Myocyte (in vitro differentiated cells): ENCODE measurements at regions not wholly inside any gene's neighbourhood (a gene's known extent, or its start where the extent isn't known, plus 50 kb on each side); places are given as distances from the start of the nearest gene placed in this dataset.

Experiments used
- DNase-seq: peaks from one replicate; pipeline ENCODE4 v3.0.0-alpha.2; 2012; ENCODE audit warnings: low read depth

DNA sequence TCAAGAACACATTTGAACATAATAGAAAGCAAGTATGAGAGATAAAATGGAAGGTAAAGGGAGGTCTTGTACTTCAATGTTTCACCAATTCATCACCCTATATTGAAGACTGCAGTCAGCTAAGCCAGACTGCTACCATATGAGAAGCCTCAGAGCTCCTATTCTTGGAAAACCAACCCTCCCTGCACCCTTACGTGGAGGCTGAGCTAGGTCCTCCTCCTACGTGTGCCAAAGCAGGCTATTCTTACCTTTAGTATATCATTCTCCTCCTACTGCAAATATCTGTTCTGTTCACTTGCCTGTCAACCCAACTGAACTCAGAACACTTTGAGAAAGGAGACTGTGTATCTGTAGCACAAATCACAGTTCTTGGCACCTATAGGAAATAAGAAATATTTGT is 255.8 kb upstream of the HNRNPA3 start:
- DNase-seq, result no peak

DNA sequence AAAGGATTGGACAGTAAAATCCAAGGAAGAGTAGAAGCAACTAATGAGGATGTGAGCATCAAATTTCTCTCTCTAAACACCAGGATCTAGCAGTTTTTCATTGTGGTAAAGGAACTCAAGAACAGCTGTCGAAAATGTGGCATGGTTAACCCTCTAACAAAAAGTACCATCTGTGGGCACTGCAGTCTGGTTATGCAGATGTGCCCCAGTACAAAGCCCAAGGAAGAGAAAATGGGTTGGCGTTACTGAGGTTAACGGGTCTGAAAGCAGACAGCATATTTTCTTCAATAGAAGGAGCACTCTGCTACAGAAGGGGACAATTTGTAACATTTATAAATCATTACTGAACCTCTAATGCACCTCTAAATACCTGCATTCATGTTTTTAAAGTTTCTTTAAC is 253.0 kb upstream of the HNRNPA3 start:
- peak; percentile 2 for DNase-seq

DNA sequence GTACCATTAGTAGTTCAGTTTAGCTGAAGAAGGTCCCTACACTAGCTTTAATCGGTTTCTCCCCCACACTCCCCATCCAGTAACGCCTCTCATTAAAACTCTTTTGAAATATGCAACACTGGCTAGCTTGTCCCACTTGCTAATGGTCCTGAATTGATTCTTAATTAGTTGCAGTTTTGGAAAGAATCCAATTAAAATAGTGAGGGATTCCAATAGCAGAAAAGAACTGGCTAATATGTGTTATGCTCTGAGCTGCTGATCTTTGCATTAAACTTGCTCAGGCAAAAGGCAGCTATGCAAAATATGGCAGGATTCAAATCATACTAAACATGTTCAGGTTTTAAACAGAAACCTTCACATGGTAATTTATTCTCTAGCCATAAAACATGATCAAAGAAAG is 252.5 kb upstream of the HNRNPA3 start:
- DNase-seq, result no peak

DNA sequence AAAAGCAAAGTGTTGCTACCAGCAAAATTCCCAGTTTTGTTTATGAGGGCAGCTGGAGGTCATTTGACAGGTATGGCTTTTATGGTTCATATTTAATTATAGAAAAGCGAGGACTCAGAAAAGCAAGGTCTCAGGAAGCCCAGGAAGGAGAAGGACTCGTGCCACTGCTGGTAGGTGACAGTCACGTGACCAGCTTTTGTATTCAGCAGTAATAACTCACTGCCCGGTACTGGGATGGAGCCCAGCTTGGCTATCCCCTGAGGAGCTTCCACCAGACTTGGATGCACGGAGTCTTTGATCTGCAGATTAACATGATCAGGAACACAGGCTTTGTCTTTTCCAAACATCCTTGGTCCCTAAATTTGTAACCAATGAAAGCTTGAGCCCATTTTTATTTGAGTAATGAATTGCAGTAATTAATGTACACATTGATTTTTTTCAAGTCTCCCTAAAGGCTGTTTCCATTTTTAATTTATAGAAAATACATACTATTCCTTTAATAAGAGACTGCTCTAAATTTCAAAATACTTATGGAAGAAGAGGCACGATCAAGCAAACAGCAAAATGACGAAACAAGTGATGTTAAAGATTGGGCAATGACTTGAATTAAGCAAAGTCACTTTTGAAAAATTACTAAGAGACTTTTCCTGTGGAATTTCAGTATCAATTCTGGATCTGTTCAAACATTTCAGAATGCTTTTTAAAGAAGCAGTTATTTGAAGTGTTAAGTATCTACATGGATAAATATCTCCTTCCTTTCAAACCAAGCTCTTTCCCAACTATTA is 251.7 kb upstream of the HNRNPA3 start:
- DNase-seq, result no peak

DNA sequence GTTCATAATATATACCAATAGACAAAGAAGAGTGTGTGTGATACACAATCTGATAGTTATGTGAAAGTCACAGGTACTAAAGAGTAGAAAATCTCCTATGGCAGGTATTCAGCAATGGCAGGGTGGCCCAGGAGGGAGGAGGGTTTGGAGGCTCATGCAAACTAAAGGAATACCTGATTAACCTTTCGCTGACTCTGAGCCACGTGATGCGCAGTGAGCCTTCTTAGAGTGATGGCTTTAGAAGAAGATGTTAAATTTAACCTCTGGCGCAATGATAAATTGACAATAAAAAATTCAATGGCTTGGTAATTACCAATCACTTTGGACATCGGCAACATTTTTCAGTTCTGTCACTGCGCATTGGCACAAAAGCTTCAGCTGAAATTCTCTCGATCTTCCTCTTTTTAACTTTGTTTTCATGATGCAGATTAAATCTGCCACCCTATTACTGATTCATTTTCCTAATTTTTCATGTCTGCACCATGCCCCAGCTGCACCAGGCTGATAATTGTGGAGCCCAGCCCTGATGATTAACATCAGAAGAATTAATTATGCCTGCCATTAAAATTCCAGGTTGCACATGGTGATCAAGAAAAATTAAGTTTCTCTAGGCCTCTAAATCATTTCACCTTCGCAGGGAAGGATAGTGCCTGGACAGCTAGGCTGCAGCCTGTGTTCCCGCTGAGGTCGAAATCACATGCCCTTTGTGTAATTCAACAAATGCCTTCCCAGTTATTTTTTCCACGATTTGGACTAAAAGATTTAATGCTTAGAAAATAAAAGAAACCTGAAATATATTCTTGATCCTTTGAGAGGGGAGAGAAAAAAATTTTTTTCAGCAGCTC is 250.6 kb upstream of the HNRNPA3 start:
- DNase-seq, result no peak

DNA sequence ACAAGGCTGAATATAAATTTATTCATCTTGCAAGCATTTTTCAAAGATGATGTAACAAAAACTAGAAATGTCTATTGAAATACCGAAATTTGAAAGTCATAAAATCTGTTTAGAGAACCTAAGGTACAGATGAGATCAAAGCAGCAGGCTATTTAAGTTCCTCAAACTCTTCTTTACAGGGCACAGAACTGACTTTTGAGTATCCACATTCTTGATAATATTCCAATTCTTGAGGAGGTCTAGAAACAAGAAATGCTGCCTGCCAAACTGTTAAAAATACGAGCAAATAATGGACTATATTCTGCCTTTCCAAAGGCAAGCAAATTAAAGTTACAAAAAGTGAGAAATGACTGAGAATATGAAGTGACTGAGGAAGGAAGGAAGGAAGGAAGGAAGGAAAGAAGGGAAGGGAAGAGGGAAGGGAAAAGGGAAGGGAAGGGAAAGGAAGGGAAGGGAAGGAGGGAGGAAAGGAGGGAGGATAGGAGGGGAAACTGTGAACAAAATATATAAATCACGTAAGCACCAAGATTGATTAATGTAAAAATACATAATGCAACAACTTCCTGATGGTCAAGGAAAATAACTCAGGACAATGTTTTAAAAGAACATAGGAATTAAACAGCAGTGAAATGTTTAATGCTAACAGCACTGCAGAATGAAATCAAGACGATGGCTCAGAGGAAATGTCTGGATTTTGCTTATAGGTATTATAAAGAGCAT is 248.9 kb upstream of the HNRNPA3 start:
- no peak for DNase-seq

DNA sequence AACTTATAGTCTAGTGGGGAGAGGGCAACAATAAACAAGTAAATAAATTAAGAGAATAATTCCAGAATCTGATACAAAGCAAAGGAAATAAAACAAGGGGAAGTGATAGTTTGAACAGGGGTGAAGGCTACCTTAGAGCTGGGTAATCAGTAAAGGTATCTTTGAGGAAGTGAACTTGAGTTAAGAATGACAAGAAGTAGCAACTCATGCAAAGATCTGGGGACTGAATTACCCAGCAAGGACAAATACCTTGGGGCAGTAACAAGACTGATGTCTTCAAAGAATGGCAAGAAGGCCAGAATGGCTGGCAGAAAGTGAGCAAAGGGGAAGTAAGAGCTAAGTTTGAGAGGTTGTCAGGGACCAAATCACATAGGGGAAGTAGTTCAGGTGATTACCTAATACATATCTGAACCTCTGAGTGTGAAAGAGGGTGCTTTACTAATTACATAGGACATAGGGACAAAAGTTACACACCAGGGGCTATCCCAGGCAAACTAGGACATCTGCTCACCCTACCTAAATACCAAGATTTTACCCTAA is 244.6 kb upstream of the HNRNPA3 start:
- DNase-seq, result no peak

DNA sequence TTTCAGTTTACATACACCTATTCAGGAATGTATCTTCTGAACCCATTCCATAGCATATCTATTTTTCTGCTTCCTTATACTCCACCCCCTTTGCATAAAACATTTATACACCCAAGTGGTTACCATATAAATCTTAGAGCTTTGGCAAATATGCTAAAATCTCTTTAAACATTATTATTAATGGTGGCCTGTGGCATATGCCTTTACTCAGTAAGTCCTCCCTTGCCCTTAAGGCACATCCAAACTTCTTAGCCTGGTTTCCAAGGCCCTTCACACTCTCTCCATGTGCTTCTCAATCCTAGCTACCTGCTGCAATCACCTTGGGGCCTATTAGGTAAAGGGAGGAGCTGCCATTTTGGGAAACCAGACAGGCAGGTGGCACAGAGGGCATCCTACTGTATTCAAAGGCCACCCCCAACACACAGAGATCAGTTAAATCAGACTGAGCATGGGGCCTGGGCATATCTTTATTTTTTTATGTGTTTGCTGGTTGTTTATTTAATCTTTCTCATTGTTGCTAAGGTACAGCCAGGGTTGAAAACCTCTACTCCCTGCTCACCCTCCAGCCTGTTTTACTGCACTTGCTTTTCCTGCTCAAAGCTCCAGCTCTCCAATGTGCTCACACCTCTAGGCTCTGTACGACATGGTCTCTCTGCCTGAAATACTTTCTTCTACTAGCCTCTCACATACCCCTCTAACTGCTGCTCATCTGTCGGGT is 242.8 kb upstream of the HNRNPA3 start:
- no peak for DNase-seq

DNA sequence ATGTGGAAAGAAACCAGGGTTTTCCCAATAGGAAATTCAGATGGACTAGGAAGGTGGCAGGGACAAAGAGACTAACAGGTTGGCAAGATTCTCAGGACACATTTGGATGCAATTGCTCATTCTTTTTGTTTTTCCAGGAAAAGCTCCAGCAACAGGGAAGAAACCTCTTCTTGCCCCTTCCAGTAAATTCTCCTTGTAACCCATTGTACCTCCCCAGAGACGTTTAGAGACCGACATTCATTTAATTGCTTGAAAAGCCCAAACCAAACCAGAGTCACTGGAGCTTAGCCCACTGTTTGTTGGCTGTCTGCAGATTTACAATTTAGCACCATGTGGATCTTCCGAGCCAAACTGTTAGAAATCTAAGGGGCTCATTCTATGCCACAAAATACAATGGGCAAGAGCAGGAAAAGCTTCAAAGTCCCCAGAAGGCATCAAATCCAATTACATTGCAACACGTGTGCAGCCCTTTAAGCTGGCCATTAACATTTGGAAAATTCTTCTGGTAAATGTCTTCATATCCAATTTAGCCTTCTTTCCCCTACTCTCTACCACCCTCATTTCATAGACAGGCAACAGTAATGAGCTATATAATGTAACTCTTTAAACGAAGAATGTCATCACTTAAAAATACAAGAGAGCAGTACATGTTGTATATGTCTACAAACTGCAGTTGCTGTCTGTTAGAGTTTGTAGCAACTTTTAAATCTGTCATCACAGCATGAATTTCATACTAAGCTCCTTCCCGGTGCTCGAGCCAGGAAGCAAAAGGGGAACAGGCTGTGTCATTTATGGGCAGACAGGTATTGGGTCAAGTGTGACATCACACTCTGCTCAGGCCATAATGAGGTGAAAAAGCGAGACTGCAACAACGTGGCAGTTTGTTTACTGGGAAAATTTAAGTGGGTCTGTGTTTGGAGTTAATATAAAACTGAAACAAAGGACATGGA is 235.6 kb upstream of the HNRNPA3 start:
- no peak for DNase-seq

DNA sequence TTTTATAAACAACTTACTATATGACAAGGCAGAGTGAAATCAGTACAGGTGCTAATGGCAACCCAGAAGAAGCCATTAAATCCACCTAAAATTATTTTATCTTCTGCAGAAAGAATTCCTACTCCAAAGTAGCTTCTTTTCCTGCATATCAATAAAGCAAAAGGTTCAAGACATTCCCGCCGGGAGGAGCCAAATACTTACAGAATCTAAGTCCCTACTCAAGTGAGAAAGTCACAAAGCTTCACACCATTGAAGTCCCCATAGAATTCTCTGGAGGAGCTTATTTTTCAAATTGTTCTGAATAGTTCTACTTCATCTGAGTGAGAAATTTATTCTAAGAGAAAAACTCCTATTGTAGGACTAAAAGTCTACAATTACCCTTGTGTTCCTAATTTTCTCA is 233.7 kb upstream of the HNRNPA3 start:
- DNase-seq, result peak; percentile 20

DNA sequence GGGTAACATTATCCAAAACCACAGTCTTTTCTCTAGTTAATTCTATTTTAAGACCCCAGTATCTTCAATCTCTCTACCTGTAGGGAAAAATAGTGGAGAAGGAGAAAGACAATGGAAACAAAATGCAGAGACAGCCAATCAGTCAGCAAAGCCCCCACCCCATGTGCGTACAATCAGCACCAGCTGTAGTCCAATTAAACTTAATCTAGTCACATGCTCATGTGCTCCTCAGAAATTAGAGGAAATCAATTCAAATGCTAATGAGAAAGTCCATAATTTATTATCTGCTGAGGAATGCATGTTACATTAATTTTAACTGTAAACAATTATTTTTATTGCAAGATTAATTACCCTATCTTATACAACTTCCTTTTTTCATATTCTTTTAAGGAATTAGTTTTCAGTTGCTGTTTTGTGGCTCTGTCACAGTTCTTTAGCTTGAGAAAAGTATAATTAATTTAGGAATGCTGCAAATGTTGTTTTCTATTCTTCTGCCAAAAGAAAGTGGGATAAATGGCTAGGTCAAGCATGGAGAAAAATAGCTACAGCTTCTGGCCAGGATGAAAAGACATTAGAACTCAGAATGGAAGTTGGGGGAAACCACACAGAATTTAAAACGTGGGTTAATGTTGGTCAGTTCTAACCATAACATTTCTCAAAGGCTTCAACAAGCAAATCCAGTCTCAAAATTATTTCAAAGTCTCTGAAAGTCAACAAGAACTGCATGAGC is 232.4 kb upstream of the HNRNPA3 start:
- DNase-seq, result no peak

DNA sequence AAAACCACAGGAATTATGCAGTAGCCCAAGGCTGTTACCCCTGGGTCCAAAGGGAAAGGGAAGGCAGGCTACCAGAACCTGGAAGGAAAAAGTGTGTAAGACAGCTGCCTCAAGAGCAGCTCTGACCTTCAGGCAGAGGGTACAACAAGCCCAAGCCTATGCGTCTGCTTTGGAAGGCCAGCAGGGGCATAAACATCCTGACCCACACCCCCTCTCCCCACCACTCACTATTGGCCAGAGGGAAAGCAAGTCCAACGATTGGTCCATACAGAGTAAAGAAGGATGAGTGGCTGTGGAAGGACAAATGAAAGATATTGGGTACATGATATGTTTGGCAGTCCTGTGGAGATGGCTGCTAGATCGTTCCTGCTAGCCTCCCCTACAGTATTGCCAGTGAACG is 227.6 kb upstream of the HNRNPA3 start:
- DNase-seq, result no peak

DNA sequence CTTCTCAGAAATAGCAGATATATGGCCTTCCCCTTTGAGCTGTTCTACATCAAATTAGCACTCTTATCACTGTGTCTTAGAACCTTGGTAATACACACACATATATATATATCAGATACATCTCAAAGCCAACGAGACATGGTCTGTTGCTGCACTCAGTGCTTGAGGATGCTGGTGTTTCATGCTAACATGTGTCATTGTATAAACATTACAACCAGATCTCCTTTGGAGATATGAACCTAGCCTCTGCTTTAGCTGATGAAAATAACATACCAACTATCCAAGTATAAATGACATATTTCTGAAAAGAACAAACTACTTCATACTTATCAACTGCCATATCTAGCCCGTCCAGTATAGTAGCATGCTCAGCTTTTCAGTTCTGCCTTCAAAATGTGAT is 226.7 kb upstream of the HNRNPA3 start:
- no peak for DNase-seq

DNA sequence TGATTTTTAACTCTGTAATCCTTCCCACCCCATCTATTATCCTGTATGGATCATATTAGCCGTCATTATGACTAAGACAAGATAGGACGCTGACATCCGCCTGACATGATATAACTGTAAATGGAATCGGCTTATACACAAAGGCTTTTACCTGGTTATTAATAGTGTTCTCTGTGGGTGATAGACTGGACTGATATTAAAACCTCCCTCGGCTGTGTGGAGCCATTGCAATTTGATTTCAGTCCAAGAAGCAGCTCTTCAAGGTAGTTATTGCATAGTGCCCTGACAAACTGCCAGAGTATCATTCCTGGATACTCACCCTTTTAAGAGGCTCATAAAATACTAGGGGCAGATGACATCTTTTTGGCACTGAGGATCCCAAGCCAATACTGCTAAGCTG is 226.1 kb upstream of the HNRNPA3 start:
- no peak for DNase-seq

DNA sequence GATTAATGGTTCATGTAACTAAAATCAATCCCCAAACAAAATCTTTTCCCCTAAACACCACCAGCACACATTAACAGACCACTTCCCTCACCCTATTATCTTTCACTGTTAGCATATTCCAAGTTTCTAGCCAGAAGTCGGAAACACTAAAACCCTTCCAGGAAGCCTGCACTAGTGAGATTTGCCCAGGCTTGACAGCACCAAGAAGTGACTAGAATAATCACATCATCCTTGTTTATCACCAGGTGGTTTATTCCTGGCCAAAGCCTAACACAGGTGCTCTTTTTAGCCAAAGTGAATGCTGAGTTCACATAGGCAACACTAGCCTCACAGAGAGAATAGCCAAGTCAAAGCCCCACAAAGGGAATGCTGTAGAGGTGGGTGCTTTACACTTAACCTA is 221.2 kb upstream of the HNRNPA3 start:
- DNase-seq, result no peak

DNA sequence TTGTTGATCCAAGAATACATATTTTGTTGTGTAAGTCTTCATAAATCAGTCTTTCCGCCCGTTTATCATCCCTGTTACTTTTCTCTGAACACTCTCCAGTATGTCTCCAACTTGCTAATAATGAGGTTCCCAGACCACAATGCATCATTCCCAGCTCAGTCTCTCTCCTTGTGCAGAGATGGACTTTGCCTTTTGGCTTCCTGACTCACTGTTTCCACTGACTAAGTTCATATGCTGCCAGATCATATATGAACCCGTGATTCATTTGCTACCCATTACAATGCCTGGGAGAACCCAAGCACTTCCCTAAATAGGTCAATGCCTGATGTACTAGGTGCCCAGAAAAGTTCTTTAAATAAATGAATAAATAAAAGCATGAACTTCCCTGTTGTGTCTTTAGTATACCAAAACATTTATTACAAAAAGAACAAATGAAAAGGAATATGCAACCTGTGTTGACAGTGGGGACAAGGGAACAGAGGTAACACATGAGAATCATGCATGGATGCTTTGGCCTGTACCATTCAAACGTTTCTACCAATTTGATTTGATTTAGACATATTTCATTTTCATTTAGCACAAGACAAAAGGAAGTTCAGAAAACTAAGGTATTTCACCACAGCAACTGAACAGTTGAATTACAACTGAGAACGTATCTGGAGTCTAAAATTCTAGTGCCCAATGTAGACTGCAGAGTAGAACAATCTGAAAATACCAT is 215.4 kb upstream of the HNRNPA3 start:
- peak; percentile 26 for DNase-seq

DNA sequence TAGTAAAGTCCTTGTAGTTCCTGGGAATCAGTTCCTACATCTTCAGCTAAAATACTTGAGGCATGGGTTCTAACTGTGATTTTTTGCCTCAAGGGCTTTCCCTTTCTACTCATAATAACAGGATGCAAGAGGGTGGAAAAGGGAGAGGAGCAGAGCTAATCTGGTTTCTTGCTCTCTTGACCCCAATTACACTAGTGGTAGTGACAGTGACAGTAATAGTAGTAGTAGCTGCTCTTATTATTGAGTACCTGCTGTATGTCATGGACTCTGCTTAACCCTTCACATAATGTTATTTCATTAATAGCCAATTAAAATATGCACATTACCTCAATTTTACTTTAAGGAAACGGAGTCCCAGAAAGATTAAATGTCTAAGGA is 214.8 kb upstream of the HNRNPA3 start:
- DNase-seq, result no peak

DNA sequence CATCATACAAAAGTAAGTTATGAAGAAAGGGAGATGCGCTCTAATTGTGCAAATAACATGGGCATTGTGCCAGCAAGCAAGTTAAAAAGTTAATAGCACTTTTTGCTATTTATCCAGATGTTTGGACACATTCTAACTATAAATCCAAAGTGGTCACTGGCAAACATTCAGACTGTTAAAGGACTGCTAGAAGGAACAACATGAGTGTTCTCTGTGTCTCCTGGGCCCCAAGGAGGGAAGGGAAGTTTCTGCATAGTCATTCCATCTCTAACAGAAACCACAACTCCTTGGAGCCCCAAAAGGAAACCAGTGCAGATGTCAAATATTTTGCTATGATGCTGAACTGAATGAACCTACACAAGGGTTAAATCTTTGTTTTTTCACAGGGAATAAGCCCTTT is 213.3 kb upstream of the HNRNPA3 start:
- DNase-seq, result peak; percentile 19
